ENCODE measurements at regions not wholly inside any gene's neighbourhood (a gene's known extent, or its start where the extent isn't known, plus 50 kb on each side); places are given as distances from the start of the nearest gene placed in this dataset.

- Histone ChIP-seq H3K79me2 (ENCODE audit: insufficient read depth, low read length) (no peaks in the 10 kb centered on the region), H3K4me2 (ENCODE audit: low read depth, low read length, poor library complexity, severe bottlenecking) (no peak overlapping the region), H3K9me2 (replicated peaks; ENCODE audit: low read depth, low read length) (no peaks in the 10 kb centered on the region), H3K27me3 (ENCODE audit: insufficient read depth, low read length, poor library complexity, severe bottlenecking) (peaks cover 53% of the 10 kb centered on the region), H3K9me3 (ENCODE audit: insufficient read depth, low read depth, low read length) (no peaks in the 10 kb centered on the region), H3K4me3 (ENCODE audit: low read length, poor library complexity, severe bottlenecking) (no peak overlapping the region), H3K4me1 (ENCODE audit: insufficient read depth, low read length, poor library complexity, severe bottlenecking) (peaks cover 25% of the 10 kb centered on the region), H4K20me1 (ENCODE audit: insufficient read depth, low read length, poor library complexity, severe bottlenecking) (no peaks in the 10 kb centered on the region), H3F3A (ENCODE audit: low read depth) (peaks cover 2% of the 10 kb centered on the region; the same call in 1 of the 2 replicates), H3K36me3 (ENCODE audit: insufficient read depth, low read length) (no peaks in the 10 kb centered on the region), H3K9ac (ENCODE audit: low read depth, low read length, poor library complexity, severe bottlenecking) (no peak overlapping the region), H2AFZ (ENCODE audit: low read length) (no peak overlapping the region)
- no peak for TF ChIP-seq EZH2phosphoT487 (IDR thresholded peaks at IDR 0.05; ENCODE audit: borderline replicate concordance)
- TF ChIP-seq, protein P1, sequence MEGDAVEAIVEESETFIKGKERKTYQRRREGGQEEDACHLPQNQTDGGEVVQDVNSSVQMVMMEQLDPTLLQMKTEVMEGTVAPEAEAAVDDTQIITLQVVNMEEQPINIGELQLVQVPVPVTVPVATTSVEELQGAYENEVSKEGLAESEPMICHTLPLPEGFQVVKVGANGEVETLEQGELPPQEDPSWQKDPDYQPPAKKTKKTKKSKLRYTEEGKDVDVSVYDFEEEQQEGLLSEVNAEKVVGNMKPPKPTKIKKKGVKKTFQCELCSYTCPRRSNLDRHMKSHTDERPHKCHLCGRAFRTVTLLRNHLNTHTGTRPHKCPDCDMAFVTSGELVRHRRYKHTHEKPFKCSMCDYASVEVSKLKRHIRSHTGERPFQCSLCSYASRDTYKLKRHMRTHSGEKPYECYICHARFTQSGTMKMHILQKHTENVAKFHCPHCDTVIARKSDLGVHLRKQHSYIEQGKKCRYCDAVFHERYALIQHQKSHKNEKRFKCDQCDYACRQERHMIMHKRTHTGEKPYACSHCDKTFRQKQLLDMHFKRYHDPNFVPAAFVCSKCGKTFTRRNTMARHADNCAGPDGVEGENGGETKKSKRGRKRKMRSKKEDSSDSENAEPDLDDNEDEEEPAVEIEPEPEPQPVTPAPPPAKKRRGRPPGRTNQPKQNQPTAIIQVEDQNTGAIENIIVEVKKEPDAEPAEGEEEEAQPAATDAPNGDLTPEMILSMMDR (conservative IDR thresholded peaks at IDR 0.05; ENCODE audit: low read length) = no peak
Observed at GRCh38 chr1:70863239-70863638, 184.4 kb downstream of the PTGER3 start.

DNA sequence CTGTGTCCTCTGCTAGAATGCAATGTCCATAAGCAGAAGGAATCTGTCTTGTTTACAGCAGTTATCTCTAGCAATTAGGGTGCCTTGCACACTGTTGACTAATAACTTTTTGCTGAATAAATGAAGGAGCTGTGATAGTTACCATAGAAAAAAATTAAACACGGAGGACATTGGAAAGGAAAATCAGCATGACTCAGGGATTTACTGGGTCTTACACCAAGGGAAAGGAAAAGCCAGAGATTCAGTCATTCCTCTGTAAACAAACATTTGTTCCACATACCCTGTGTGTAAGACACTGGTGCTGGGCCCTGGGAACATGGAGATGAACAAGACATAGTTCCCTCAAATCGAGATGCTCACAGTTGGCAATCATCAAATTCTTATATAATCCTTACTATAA, 183.3 kb downstream of the PTGER3 start:
- Histone ChIP-seq H2AFZ (ENCODE audit: low read length) (no peak overlapping the region), H3K36me3 (ENCODE audit: insufficient read depth, low read length) (no peaks in the 10 kb centered on the region), H3K4me1 (ENCODE audit: insufficient read depth, low read length, poor library complexity, severe bottlenecking) (peaks cover 30% of the 10 kb centered on the region), H3K9ac (ENCODE audit: low read depth, low read length, poor library complexity, severe bottlenecking) (no peak overlapping the region), H3K4me3 (ENCODE audit: low read length, poor library complexity, severe bottlenecking) (no peak overlapping the region), H3K9me2 (replicated peaks; ENCODE audit: low read depth, low read length) (no peaks in the 10 kb centered on the region), H3K79me2 (ENCODE audit: insufficient read depth, low read length) (no peaks in the 10 kb centered on the region), H3K4me2 (ENCODE audit: low read depth, low read length, poor library complexity, severe bottlenecking) (no peak overlapping the region), H3K9me3 (ENCODE audit: insufficient read depth, low read depth, low read length) (no peaks in the 10 kb centered on the region), H4K20me1 (ENCODE audit: insufficient read depth, low read length, poor library complexity, severe bottlenecking) (no peaks in the 10 kb centered on the region), H3K27me3 (ENCODE audit: insufficient read depth, low read length, poor library complexity, severe bottlenecking) (peaks cover 53% of the 10 kb centered on the region), H3F3A (ENCODE audit: low read depth) (peaks cover 2% of the 10 kb centered on the region; the same call in 1 of the 2 replicates)
- TF ChIP-seq, protein P1 (conservative IDR thresholded peaks at IDR 0.05; ENCODE audit: low read length) = no peak
- TF ChIP-seq EZH2phosphoT487 (IDR thresholded peaks at IDR 0.05; ENCODE audit: borderline replicate concordance) = no peak

DNA sequence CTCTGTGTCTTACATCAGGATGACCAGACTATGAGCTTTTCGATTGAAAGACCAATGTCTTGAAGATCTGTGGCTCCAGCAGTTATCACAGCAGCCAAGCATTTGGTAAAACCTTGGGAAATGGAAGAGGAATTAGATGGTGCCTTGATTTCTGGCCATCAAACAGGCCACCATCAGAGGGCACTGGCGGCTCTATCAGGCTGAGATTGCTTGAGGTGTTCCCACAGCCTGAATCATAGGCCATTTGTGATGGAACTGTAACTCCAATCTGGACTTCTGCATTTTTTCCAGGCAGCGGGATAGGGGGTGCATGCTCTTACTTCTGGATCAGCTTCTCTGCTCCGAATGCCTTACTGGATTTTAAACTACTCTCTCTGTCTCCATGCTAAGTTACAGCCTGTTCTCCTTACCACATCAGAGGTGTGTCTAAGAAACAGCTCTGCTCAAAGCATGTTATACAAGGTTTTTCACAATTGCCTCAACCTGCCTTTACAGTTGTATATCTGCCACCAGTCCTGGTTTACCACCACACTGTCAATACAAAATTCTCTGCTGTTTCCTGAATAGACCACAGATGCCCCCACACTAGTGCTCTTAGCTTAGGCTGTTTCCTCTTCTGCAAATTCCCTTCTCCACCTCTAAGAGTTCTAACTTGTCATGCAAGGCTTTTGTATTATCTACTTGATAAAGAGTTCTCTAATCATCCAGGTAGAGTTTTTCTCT, 180.9 kb downstream of the PTGER3 start:
- Histone ChIP-seq H4K20me1 (ENCODE audit: insufficient read depth, low read length, poor library complexity, severe bottlenecking) (no peaks in the 10 kb centered on the region), H3K9me3 (ENCODE audit: insufficient read depth, low read depth, low read length) (no peaks in the 10 kb centered on the region), H3K27me3 (ENCODE audit: insufficient read depth, low read length, poor library complexity, severe bottlenecking) (peaks cover 52% of the 10 kb centered on the region), H3K4me3 (ENCODE audit: low read length, poor library complexity, severe bottlenecking) (peak overlapping the region; percentile 18), H3K9me2 (replicated peaks; ENCODE audit: low read depth, low read length) (no peaks in the 10 kb centered on the region), H3K4me1 (ENCODE audit: insufficient read depth, low read length, poor library complexity, severe bottlenecking) (peaks cover 30% of the 10 kb centered on the region), H3K4me2 (ENCODE audit: low read depth, low read length, poor library complexity, severe bottlenecking) (peak overlapping the region; percentile 60), H3K79me2 (ENCODE audit: insufficient read depth, low read length) (no peaks in the 10 kb centered on the region), H3K36me3 (ENCODE audit: insufficient read depth, low read length) (no peaks in the 10 kb centered on the region), H2AFZ (ENCODE audit: low read length) (no peak overlapping the region), H3K9ac (ENCODE audit: low read depth, low read length, poor library complexity, severe bottlenecking) (no peak overlapping the region), H3F3A (ENCODE audit: low read depth) (peaks cover 2% of the 10 kb centered on the region; the same call in 1 of the 2 replicates)
- peak; percentile 79; the same call in 1 of the 2 replicates for TF ChIP-seq EZH2phosphoT487 (IDR thresholded peaks at IDR 0.05; ENCODE audit: borderline replicate concordance)
- TF ChIP-seq, protein P1 (conservative IDR thresholded peaks at IDR 0.05; ENCODE audit: low read length) = peak; percentile 63
